IPS DF 6.9 (cell line): ENCODE measurements at regions not wholly inside any gene's neighbourhood (a gene's known extent, or its start where the extent isn't known, plus 50 kb on each side); places are given as distances from the start of the nearest gene placed in this dataset.

Source experiments
- DNase-seq: peaks from one replicate; pipeline ENCODE4 v3.0.0-alpha.2; 2013; ENCODE audit warnings: low read depth, low spot score
- H3K27ac ChIP-seq: one replicate; pipeline ENCODE4 v1.5.1; 2013; ENCODE audit warnings: low read length, control low read depth
- H3K27me3 ChIP-seq: 2 replicates; pipeline ENCODE4 v1.6.1; 2013; ENCODE audit warnings: mild to moderate bottlenecking, low read length; ENCODE audit not compliant: control insufficient read depth, insufficient read depth
- H3K36me3 ChIP-seq: 2 replicates; pipeline ENCODE4 v1.6.1; 2013; ENCODE audit warnings: low read length; ENCODE audit not compliant: control insufficient read depth, insufficient read depth
- H3K4me1 ChIP-seq: 2 replicates; pipeline ENCODE4 v1.6.1; 2013; ENCODE audit warnings: low read length; ENCODE audit not compliant: control insufficient read depth, insufficient read depth
- H3K4me3 ChIP-seq: 2 replicates; pipeline ENCODE4 v1.5.1; 2013; ENCODE audit warnings: mild to moderate bottlenecking, low read length
- H3K9me3 ChIP-seq: 2 replicates; pipeline ENCODE4 v1.6.1; 2013; ENCODE audit warnings: low read length, inconsistent platforms; ENCODE audit not compliant: control insufficient read depth, insufficient read depth
- WGBS: extraction: QIAGEN DNeasy Blood & Tissue Kit; methylation state at CpG from one replicate; pipeline ENCODE4 v1.1.7; 2013; ENCODE audit warnings: mixed read lengths, missing lambda C conversion rate; ENCODE audit not compliant: insufficient read length, insufficient coverage; 5-methylcytosine and 5-hydroxymethylcytosine counted together

DNA sequence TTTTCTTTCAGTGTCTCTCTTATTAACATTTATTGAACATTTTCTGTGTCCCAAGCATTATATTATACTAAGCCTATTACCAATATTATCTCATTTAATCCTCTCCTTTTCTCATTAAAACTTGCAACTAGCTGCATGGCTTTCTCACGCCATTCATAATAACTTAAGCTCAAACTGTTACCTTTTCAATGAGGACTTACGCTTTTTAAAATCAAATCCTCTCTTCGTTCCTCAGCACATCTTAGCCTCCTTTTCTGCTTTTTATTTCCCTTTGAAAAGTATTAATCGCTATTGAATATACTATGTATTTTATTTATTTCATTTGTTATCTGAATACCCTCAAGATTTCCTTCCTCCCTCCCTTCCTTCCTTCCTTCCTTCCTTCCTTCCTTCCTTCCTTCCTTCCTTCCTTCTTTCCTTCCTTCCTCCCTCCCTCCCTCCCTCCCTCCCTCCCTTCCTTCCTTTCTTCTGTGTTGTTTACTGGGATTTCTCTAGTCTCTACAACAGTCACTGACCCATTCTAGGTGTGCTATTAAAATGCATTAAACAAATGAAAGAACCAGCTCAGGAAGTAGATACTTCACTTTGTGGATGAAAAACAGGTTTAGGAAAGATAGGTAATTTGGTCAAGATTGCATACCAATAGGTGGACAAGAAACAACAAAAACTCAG is 294.1 kb upstream of the TUT7 start:
- Histone ChIP-seq H3K27me3 (no peaks in the 10 kb centered on the region; the same call in 1 of the 2 replicates), H3K36me3 (no peaks in the 10 kb centered on the region), H3K27ac (no peak overlapping the region), H3K9me3 (no peaks in the 10 kb centered on the region), H3K4me1 (no peaks in the 10 kb centered on the region), H3K4me3 (no peak overlapping the region)
- DNase-seq, result no peak
- WGBS, result 100% methylated on average over 4 of the region's 4 CpGs

DNA sequence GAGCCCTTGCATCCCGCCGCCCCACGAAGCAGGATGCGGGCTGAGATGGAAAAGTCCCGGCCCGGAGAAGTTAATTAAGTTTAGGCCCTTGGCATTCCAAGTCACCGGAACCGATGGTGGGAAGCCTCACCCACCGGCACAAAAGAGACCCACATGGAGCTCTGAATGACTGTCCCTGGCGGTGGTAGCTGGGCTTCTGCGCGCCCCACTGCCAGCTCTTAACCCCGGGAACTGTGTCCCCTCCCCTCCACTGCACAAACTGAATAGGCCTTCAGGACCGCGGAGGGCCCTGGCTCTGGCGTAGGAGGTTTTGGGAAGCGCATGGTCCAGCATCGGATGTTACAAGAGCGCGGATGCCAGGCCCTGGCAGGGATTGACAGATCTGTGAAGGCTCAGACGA is 291.1 kb upstream of the TUT7 start:
- H3K9me3 ChIP-seq, result no peaks in the 10 kb centered on the region
- no peak overlapping the region for H3K4me3 ChIP-seq
- no CpG with 5 or more reads among the region's 21 CpGs for WGBS
- H3K27me3 ChIP-seq, result no peaks in the 10 kb centered on the region; the same call in 1 of the 2 replicates
- H3K36me3 ChIP-seq, result no peaks in the 10 kb centered on the region
- no peak for DNase-seq
- H3K27ac ChIP-seq, result no peak overlapping the region
- H3K4me1 ChIP-seq, result no peaks in the 10 kb centered on the region

DNA sequence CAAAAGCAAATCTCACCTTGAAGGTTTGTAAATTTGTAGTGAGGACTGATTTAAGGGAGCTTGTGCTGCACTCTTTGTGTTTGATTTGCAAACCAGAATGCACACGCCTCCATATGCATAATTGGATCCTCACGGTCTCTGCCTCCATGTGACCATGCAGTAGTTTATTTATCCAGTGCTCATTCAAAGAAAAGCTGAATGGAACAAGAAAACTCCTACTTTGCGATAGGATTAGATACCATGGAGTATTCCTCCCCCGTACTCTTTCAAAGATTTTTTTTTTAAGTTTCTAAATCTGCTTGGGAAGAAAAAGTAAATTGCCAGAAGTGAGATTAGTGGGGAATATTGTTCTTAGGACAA is 290.4 kb upstream of the TUT7 start:
- no peak for DNase-seq
- no peaks in the 10 kb centered on the region for H3K9me3 ChIP-seq
- no peak overlapping the region for H3K4me3 ChIP-seq
- no peaks in the 10 kb centered on the region for H3K4me1 ChIP-seq
- H3K27ac ChIP-seq, result no peak overlapping the region
- no peaks in the 10 kb centered on the region; the same call in 1 of the 2 replicates for H3K27me3 ChIP-seq
- H3K36me3 ChIP-seq, result no peaks in the 10 kb centered on the region
- WGBS, result no CpG with 5 or more reads among the region's 4 CpGs

GRCh38 chr9:86643946-86644674 is 289.9 kb upstream of the TUT7 start:
- no peaks in the 10 kb centered on the region for H3K36me3 ChIP-seq
- no peaks in the 10 kb centered on the region for H3K9me3 ChIP-seq
- no peak for DNase-seq
- no peaks in the 10 kb centered on the region; the same call in 1 of the 2 replicates for H3K27me3 ChIP-seq
- H3K27ac ChIP-seq, result no peak overlapping the region
- H3K4me1 ChIP-seq, result no peaks in the 10 kb centered on the region
- WGBS, result no CpG with 5 or more reads among the region's 7 CpGs
- no peak overlapping the region for H3K4me3 ChIP-seq

DNA sequence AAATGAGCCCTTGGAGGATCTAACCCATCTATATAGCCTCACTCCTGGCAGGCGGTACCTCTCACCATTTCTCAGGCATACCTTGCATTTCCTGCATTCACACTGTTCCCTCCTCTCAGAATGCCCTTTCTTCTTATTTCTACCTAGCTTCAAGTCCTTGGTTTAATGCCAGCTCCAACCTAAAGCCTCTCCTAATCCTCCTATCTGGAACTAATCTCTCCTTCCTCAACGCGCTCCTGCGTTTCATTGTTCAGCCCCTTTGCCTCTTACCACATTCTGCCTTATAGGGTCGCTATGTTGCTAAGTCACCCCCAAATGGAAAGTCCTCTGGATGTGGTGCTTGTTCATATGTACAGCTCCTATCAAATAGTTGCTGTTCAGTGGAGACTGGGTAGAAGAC is 288.5 kb upstream of the TUT7 start:
- WGBS, result no CpG with 5 or more reads among the region's 5 CpGs
- DNase-seq, result no peak
- H3K4me1 ChIP-seq, result peaks cover under 1% of the 10 kb centered on the region; the same call in 1 of the 2 replicates
- no peaks in the 10 kb centered on the region for H3K9me3 ChIP-seq
- no peak overlapping the region for H3K27ac ChIP-seq
- no peaks in the 10 kb centered on the region for H3K27me3 ChIP-seq
- H3K4me3 ChIP-seq, result no peak overlapping the region
- no peaks in the 10 kb centered on the region for H3K36me3 ChIP-seq

GRCh38 chr9:86641970-86642369 is 287.8 kb upstream of the TUT7 start:
- Histone ChIP-seq H3K9me3 (no peaks in the 10 kb centered on the region), H3K36me3 (no peaks in the 10 kb centered on the region), H3K27me3 (no peaks in the 10 kb centered on the region), H3K27ac (no peak overlapping the region), H3K4me3 (no peak overlapping the region), H3K4me1 (peaks cover 2% of the 10 kb centered on the region; the same call in 1 of the 2 replicates)
- DNase-seq, result no peak
- WGBS, result no CpG with 5 or more reads among the region's 3 CpGs

DNA sequence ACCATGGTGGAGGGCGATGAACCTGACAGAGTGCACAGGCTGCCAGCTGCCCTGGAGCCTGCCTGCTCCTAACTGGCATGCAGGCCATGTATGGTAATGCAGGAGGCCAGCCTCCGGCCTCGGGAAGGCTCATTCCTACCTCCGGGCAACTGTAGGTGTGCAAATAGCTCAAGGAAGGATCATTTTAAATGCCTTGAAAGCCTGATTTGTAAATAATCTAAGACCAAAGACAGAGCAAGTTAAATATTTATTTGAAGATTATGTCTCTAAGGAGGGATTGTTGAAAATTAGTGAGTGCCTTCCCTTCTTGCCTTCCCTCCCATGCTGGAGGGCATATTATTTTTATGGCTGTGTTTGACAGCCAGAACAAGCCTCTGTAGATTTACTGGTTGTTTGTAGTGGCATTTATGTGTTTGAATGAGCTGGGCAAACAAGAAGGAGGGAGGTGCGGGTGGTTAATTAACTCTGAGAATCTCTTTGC is 285.7 kb upstream of the TUT7 start:
- Histone ChIP-seq H3K4me3 (no peak overlapping the region), H3K36me3 (no peaks in the 10 kb centered on the region), H3K27me3 (no peaks in the 10 kb centered on the region), H3K4me1 (peaks cover 2% of the 10 kb centered on the region; the same call in 1 of the 2 replicates), H3K9me3 (no peaks in the 10 kb centered on the region), H3K27ac (no peak overlapping the region)
- no CpG with 5 or more reads among the region's 5 CpGs for whole genome bisulfite sequencing
- DNase-seq, result no peak

DNA sequence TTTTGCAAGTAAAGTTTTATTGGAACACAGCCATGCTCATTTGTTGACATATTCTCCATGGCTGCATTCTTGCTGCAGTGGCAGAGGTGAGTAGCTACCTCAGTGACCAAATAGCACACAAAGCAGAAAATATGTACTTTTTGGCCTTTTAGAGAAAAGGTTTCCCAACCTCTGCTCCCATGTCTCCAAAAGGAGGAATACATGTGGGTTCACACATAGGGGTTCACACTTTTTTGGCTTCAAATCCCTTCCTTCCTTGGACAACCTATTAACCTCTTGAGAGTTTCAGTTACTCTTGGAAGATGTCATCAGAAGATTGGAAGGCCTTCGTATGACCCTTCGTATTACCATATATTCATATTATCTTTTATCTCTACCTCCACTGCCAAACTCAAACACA is 285.1 kb upstream of the TUT7 start:
- H3K27me3 ChIP-seq, result no peaks in the 10 kb centered on the region
- no peaks in the 10 kb centered on the region for H3K9me3 ChIP-seq
- 100% methylated on average over 1 of the region's 2 CpGs for WGBS
- DNase-seq, result no peak
- no peaks in the 10 kb centered on the region for H3K36me3 ChIP-seq
- peaks cover 2% of the 10 kb centered on the region; the same call in 1 of the 2 replicates for H3K4me1 ChIP-seq
- no peak overlapping the region for H3K27ac ChIP-seq
- no peak overlapping the region for H3K4me3 ChIP-seq

DNA sequence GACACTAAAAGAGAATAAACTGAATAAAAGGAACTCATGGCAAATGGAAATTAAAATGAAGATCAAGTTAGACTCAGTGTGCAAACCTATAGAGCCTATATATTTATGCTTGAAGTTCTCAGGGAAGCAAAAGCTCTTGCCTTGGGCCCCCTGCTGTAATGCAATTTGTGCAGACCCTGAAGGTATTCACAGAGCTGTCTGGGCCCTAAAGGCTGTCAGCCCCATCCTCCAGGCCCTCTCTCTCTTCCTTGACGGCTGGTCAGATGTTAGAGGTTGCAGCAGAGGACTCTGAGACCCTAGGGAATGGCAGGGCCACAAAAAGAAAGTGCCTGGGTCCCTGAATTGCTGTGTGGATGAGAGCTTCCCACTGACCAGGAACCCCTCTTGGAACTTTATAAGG is 283.9 kb upstream of the TUT7 start:
- DNase-seq, result no peak
- Histone ChIP-seq H3K9me3 (no peaks in the 10 kb centered on the region), H3K27me3 (no peaks in the 10 kb centered on the region), H3K4me3 (no peak overlapping the region), H3K27ac (no peak overlapping the region), H3K36me3 (no peaks in the 10 kb centered on the region), H3K4me1 (peaks cover 2% of the 10 kb centered on the region; the same call in 1 of the 2 replicates)
- WGBS, result no CpG with 5 or more reads among the region's 1 CpG

DNA sequence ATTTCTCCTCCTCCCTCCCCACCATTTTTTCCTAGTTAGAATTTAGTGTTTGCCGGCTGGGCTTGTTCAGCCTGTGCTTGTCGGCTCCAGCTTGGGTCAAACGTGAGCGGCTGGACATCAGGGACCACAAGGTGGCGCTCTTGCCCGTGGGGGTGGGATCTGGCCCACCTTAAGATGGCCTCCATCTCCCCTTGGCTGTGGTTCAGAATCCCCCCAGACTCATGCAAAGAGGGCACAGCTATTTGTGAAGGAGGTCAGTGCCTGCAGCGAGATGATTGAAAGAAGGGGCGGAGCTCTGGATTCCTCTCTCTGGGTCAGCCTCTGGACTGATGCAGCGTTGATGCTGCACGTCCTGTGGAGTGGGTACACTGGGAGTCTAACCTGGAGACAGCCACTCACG is 283.3 kb upstream of the TUT7 start:
- no peak overlapping the region for H3K27ac ChIP-seq
- H3K9me3 ChIP-seq, result no peaks in the 10 kb centered on the region
- no peaks in the 10 kb centered on the region for H3K27me3 ChIP-seq
- peaks cover 2% of the 10 kb centered on the region; the same call in 1 of the 2 replicates for H3K4me1 ChIP-seq
- peak; percentile 70 for DNase-seq
- no peak overlapping the region for H3K4me3 ChIP-seq
- H3K36me3 ChIP-seq, result no peaks in the 10 kb centered on the region
- no CpG with 5 or more reads among the region's 11 CpGs for WGBS
